OCI-LY1 (cell line): ENCODE measurements at regions not wholly inside any gene's neighbourhood (a gene's known extent, or its start where the extent isn't known, plus 50 kb on each side); places are given as distances from the start of the nearest gene placed in this dataset.

Experiments
- H2AFZ ChIP-seq: fragments of 200-600 bp; sonication (generic), shearing (Covaris generic); 2 replicates; pipeline ENCODE4 v1.6.0; 2014; ENCODE audit warnings: antibody characterized with exemption, mild to moderate bottlenecking, low read length
- H3F3A ChIP-seq: fragments of 200-600 bp; sonication (generic), shearing (Covaris generic); 2 replicates; pipeline ENCODE4 v1.6.0; 2014; ENCODE audit warnings: mild to moderate bottlenecking, antibody characterized with exemption, low read length, moderate library complexity; ENCODE audit not compliant: insufficient read depth
- H3K27ac ChIP-seq: fragments of 200-600 bp; sonication (generic); 2 replicates; pipeline ENCODE4 v1.5.1; 2014; ENCODE audit warnings: low read length, mixed run types, mild to moderate bottlenecking, low read depth; ENCODE audit not compliant: poor library complexity, severe bottlenecking
- H3K27me3 ChIP-seq: fragments of 200-600 bp; sonication (generic); 2 replicates; pipeline ENCODE4 v1.6.0; 2014; ENCODE audit warnings: antibody characterized with exemption, mild to moderate bottlenecking, low read length, moderate library complexity; ENCODE audit not compliant: insufficient read depth
- H3K36me3 ChIP-seq: fragments of 200-600 bp; sonication (generic); 2 replicates; pipeline ENCODE4 v1.6.1; 2014; ENCODE audit warnings: mild to moderate bottlenecking, antibody characterized with exemption, low read length, moderate library complexity, mixed read lengths; ENCODE audit not compliant: insufficient read depth
- H3K4me1 ChIP-seq: fragments of 200-600 bp; sonication (generic); 2 replicates; pipeline ENCODE4 v1.5.1; 2014; ENCODE audit warnings: mild to moderate bottlenecking, low read length, moderate library complexity; ENCODE audit not compliant: insufficient read depth, severe bottlenecking
- H3K4me2 ChIP-seq: fragments of 200-600 bp; sonication (generic), shearing (Covaris generic); 2 replicates; pipeline ENCODE4 v1.6.1; 2014; ENCODE audit warnings: low read length
- H3K4me3 ChIP-seq: fragments of 200-600 bp; sonication (generic); 2 replicates; pipeline ENCODE4 v1.5.1; 2014; ENCODE audit warnings: low read length, low read depth, mild to moderate bottlenecking, mixed read lengths; ENCODE audit not compliant: poor library complexity, severe bottlenecking
- H3K79me2 ChIP-seq: fragments of 200-600 bp; shearing (Covaris generic); 2 replicates; pipeline ENCODE4 v1.6.1; 2016; ENCODE audit warnings: mixed run types, low read length, mixed read lengths; ENCODE audit not compliant: insufficient read depth
- H3K9ac ChIP-seq: fragments of 200-600 bp; sonication (generic), shearing (Covaris generic); 2 replicates; pipeline ENCODE4 v1.6.1; 2014; ENCODE audit warnings: mild to moderate bottlenecking, low read length, mixed read lengths
- H3K9me2 ChIP-seq: fragments of 200-600 bp; sonication (generic), shearing (Covaris generic); 2 replicates; pipeline ENCODE4 v1.6.1; 2014; ENCODE audit warnings: low read depth, mild to moderate bottlenecking, low read length, mixed read lengths
- H3K9me3 ChIP-seq: fragments of 200-600 bp; shearing (Covaris generic); 2 replicates; pipeline ENCODE4 v1.6.1; 2014; ENCODE audit warnings: low read length, mixed read lengths
- H4K20me1 ChIP-seq: fragments of 200-600 bp; sonication (generic), shearing (Covaris generic); 2 replicates; pipeline ENCODE4 v1.6.0; 2016; ENCODE audit warnings: mild to moderate bottlenecking, low read length; ENCODE audit not compliant: insufficient read depth
- EZH2 ChIP-seq: fragments of 200-600 bp; sonication (generic), shearing (Covaris generic); IDR thresholded peaks from 2 replicates; pipeline ENCODE4 v1.8.0; 2017; ENCODE audit warnings: borderline replicate concordance, mixed run types, mild to moderate bottlenecking, antibody characterized with exemption, low read length, moderate library complexity, mixed read lengths
- TF ChIP-seq, protein P1 (sequence below): fragments of 200-600 bp; sonication (generic), shearing (Covaris generic); IDR thresholded peaks from 2 replicates; pipeline ENCODE4 v1.5.1; 2017; ENCODE audit warnings: mild to moderate bottlenecking, antibody characterized with exemption, low read length, moderate library complexity, mixed read lengths

GRCh38 chr11:92702805-92703448 lies 266.5 kb upstream of the MTNR1B start:
- Histone ChIP-seq H4K20me1 (no peaks in the 10 kb centered on the region), H2AFZ (no peak overlapping the region), H3F3A (no peaks in the 10 kb centered on the region), H3K36me3 (no peaks in the 10 kb centered on the region), H3K79me2 (no peaks in the 10 kb centered on the region), H3K4me2 (no peak overlapping the region), H3K9me2 (no peaks in the 10 kb centered on the region), H3K4me1 (no peaks in the 10 kb centered on the region), H3K4me3 (no peak overlapping the region), H3K9me3 (no peaks in the 10 kb centered on the region), H3K27ac (no peak overlapping the region), H3K9ac (no peak overlapping the region), H3K27me3 (no peaks in the 10 kb centered on the region)
- TF ChIP-seq EZH2: no peak
- TF ChIP-seq, protein P1, sequence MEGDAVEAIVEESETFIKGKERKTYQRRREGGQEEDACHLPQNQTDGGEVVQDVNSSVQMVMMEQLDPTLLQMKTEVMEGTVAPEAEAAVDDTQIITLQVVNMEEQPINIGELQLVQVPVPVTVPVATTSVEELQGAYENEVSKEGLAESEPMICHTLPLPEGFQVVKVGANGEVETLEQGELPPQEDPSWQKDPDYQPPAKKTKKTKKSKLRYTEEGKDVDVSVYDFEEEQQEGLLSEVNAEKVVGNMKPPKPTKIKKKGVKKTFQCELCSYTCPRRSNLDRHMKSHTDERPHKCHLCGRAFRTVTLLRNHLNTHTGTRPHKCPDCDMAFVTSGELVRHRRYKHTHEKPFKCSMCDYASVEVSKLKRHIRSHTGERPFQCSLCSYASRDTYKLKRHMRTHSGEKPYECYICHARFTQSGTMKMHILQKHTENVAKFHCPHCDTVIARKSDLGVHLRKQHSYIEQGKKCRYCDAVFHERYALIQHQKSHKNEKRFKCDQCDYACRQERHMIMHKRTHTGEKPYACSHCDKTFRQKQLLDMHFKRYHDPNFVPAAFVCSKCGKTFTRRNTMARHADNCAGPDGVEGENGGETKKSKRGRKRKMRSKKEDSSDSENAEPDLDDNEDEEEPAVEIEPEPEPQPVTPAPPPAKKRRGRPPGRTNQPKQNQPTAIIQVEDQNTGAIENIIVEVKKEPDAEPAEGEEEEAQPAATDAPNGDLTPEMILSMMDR: no peak

- no peak for TF ChIP-seq EZH2
- TF ChIP-seq, protein P1: no peak
- Histone ChIP-seq H3K4me2 (no peak overlapping the region), H3K79me2 (no peaks in the 10 kb centered on the region), H3K9me2 (no peaks in the 10 kb centered on the region), H3K9me3 (no peaks in the 10 kb centered on the region), H3K4me3 (no peak overlapping the region), H2AFZ (no peak overlapping the region), H3K27ac (no peak overlapping the region), H4K20me1 (no peaks in the 10 kb centered on the region), H3K9ac (no peak overlapping the region), H3K36me3 (no peaks in the 10 kb centered on the region), H3F3A (no peaks in the 10 kb centered on the region), H3K27me3 (no peaks in the 10 kb centered on the region), H3K4me1 (no peaks in the 10 kb centered on the region)
These were observed 266.0 kb upstream of the MTNR1B start for GRCh38 chr11:92703449-92703830.

- Histone ChIP-seq H3K9me2 (no peaks in the 10 kb centered on the region), H3K79me2 (no peaks in the 10 kb centered on the region), H2AFZ (no peak overlapping the region), H3K4me3 (no peak overlapping the region), H3K9ac (no peak overlapping the region), H3F3A (no peaks in the 10 kb centered on the region), H3K4me2 (no peak overlapping the region), H3K27me3 (no peaks in the 10 kb centered on the region), H3K36me3 (no peaks in the 10 kb centered on the region), H3K27ac (no peak overlapping the region), H3K4me1 (no peaks in the 10 kb centered on the region), H3K9me3 (no peaks in the 10 kb centered on the region), H4K20me1 (no peaks in the 10 kb centered on the region)
- no peak for TF ChIP-seq EZH2
- TF ChIP-seq, protein P1: no peak
These were observed 262.3 kb upstream of the MTNR1B start for GRCh38 chr11:92707173-92707619.
